CD4-positive, alpha-beta T cell treated with Interleukin-17A for 1 hour (primary cell): ENCODE measurements at regions not wholly inside any gene's neighbourhood (a gene's known extent, or its start where the extent isn't known, plus 50 kb on each side); places are given as distances from the start of the nearest gene placed in this dataset.
"Not testable (repeated sequence)": the region's sequence is repeated elsewhere in the genome, so short reads cannot be mapped to it uniquely, and the experiment has no call there.

Source experiments
- DNase-seq: peaks from one replicate; pipeline ENCODE4 v3.0.0-alpha.2; 2020

DNA sequence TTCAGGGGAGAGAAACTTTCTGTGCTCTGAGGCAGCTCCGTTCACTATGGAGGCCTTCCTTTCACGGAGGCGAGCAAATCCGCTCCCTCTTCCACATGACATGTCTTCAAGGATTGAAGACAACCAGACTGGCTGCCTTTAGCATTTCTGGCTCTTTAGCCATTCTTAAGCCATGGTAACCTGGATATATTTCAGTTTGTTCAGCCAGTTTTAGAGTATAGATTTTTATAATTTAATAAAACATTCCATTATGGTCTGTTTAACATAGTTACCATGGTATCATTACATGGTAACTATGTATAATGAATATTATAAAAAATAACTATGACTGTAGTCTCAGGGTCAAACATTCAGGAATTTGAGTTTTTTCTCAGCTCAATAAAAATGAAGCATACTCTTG, 54.2 kb upstream of the NFIA start:
- DNase-seq = no peak

DNA sequence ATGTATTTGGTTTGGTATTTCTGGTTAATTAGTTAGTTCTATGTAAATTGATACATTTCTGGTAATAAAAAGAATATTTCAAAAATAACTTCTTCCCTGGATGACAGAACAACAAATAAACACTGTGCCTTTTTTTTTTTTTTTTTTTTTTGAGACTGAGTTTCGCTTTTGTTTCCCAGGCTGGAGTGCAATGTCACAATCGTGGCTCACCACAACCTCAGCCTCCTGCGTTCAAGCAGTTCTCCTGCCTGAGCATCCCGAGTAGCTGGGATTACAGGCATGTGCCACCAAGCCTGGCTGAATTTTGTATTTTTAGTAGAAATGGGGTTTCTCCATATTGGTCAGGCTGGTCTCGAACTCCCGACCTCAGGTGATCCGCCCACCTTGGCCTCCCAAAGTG, 64.3 kb upstream of the NFIA start:
- not testable (repeated sequence) for DNase-seq

DNA sequence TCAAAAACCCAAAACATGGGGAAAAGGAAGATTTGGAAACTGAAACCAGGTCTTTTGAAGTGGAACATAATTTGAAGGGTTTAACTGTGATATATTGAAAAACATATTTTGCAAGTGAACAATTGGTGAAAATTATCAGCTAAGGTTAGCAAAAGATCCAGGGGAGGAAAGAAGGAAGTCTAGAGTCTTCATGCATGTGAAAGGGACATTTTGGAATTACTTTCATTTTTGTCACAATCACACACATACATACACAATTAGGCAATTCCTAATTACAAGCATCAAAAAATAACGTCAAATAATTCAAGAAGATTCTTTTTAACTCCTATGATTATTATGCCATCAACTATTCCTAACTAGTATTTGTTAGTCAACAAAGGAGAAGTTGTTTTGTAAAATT, 64.7 kb upstream of the NFIA start:
- DNase-seq = no peak

DNA sequence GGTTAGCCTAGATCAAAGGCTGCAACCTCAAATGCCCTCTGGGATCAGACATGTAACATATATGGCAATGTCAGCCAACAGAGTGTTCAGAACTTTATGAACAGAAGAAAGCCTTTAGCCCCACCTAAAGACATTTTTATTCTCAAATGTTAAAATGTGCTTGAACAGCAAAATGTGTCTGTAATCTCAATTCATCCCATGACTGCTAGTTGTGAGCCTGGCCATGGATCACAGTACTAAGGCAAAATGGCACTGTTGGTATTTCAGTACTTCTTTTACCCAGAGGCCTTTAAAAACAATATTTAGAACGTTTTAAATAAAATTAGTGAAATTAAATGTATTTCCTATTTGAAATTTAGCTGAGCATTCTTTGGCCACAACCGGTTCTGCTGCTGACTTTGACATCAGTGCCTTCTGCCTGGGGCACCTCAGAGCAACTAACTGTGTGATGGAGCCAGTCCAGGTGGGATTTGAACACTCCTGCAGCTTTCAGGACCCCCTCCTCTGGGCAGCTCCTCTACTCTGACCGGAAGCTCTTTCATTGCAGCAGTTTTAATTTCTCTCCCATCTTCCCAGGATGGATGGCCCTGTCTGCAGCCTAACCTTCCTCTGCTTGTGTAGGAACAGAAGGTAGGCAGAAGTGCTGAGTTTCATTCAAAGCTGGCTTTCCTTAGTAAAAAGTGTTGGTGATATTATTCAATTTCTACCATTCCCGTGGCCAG, 68.3 kb upstream of the NFIA start:
- no peak for DNase-seq

DNA sequence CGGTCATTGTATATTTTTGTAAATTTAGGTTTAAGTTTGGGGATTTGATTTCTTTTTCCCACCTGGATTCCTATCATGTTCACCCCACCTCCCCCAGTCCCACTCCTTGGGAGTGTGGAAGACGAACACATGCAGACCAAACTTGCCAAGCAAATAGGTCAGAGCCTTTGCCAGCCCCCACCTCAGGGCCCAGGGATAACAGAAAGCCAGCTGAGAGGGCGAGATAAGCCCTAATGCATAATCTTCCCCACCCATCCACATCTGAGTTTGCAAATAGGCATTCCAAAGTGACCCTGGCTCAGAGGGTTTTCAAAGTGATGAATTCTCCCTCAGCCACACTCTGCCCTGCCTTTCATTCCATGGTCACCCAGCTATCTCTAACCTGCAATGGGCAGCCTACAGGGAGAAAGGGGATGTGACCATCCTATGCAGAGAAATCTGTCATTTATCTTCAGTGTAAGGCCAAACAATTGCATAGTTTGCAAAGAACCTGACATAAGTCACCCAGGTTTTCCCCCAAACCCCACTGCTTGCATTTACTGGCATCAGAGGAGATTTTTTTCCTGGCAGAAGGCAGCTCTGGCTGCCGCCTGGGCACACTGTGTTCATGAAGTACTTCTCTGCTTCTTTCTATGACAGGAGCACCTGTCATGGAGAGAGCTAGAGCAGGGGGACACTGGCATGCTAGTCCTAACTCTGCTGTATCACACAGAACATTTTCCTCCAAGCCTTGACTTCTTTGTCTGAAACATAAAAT, 69.0 kb upstream of the NFIA start:
- no peak for DNase-seq

DNA sequence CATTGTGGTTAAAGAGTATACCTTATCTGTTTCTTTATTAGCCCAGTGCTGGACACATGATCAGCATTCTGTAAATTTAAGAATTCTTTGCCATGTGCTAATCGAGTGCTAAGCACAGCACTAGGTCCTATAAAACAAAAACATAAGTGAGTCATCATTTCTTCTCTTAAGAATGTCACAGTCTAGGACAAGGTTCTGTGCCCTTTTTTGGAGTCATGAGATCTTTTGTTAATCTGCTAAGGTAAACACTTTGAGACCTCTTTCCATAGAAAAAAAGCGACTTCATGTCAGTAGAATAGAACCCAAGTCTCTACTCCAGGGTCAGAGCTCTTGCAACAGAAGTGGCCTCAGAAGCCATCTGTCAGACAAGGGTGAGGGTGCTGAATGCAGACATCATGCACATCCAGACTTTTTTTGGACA, 70.0 kb upstream of the NFIA start:
- no peak for DNase-seq

DNA sequence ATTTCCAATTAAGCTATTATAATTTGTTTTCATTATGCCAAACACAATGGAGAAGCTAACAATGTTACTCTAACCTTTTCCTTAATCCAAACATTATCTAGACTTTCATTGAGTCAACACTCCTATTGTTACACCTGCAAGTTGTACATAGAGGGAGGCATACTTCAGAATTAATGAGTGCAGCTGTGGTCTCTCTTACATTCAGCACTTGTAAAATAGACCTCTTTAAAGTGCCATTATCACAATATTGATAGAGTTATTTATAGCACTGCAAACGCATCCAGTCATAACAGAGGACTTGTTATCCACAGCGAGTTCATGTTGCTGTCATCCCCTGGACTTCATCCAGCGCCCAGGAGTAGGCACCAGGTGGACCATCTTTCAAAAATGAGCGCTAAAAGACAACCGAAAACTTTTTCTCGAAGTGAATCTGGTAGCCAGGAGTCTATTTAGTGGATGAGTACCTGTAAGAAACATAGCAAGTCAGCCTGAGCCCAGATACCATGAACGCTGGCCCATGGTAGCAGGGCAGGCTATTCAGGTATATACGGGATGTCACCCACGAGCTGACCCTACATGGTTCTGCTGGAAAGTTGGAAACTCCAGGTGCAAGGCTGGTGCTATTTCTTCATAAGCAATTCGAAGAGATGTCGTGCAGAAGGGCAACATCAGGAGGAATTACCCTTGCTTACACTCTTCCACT, 70.6 kb upstream of the NFIA start:
- no peak for DNase-seq

DNA sequence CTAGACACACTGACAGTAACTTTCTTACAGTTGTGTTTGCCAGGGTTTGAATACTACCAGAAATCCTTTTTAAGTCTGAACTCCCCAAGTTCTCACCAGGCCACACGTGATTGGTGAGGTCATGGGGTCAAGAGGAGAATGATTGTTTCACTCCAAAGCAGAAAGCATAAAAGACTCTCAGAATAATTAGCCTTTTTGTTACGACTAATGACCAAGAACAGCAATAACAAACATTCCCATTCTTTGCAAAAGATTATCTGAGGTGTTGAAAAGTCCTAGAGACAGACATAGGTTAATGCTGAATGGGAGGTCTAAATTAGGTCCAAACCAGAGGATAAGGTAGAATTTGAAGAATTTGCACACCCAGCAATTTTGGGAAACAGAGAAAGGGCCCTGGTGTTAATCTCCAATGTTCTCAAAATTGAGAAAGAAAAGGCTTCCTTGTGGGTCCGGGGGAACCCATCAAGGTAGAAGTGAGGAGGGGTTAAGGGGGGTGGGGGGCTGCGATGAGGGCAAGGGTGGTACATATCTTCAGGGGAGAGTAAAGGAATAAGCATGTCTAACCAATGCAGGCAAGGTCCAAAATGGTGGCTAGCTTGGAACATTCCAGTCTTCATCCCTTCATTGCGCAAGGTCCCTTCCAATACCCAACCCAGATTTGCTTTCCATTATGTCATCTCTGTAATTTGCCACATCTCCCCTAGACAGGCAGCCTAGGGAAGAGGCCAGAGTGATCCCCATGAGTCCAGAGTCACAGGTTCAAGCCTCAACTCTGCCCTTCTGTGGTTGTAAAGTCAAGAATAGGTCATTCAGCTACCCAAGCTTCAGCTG, 74.6 kb upstream of the NFIA start:
- DNase-seq = no peak

DNA sequence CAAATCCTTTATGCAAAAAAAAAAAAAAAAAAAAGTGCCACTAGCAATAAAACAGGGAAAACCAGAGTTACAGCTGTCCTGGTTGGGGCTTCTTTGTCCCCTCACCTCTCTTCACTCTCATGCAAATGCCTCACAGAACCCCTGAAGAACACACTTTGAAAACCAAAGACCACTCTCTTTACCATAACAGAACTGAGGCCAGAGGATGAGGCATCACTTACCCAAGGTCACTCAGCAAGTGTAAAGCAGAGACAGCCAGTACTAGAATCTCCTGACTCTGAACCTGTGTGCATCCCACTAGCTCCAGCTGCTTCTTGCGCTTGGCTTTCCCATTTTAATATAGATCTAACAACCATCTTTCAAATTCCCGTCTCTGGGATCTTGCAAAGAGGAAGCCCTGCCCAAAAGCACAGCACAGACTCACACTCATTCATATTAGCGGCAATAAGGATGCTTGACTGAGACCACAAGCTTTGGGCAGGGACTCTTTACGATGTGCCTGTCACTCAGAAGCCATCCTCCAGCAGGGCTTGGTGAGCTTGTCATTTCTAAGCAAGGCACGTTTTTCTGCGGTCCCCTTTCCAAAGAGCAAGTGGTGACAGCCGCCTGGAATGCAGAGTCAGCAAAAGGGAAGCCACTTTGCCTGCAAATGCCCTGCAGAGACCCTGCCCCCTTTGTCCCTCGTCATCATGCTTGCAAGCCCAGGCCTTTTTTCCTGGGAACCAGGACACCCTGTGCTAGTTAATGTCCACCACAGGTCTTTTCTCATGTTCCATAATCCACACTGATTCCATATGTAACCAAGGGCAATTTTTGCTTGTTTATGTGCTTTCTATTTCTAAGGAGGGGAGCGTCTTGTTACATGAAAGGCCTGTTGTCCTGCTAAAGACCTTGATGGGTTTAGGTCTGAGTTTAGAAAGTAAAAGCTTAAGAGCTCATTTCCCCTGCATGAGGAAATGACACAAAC, 76.5 kb upstream of the NFIA start:
- DNase-seq = no peak

DNA sequence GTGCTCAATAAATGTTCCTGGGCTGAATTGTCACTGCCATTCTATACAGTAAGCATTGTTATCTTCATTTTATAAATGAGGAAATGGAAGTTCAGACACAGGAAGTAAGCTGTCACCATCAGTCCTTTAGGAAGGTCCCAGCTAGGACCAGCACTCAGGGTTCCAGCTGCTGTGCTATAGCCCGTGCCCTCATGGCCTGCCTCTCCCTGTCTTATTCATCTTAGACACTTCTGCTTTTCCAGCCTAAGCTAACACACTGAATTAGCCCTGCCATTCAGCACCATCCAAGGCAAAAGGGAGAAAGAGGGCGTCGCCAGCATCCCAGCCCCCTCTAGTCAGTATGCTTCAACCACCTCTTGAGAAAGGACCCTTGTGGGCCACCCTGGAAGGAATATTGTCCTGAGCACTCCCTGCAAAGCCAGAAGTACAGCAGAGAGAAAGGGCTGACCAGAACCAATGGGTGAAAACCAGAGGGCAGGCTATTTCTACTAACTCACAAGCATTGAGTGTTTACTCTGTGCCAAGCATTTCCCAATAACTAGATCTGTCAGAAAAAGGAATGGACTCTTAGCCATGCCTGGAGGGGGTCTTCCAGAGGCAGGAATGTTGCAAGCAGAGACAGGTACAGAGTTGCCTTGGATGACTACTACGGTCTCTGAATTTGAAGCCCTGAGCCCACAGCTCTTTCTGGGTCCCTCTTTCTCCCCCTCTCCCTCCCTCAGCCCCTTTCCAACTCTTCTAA, 77.9 kb upstream of the NFIA start:
- DNase-seq = no peak

DNA sequence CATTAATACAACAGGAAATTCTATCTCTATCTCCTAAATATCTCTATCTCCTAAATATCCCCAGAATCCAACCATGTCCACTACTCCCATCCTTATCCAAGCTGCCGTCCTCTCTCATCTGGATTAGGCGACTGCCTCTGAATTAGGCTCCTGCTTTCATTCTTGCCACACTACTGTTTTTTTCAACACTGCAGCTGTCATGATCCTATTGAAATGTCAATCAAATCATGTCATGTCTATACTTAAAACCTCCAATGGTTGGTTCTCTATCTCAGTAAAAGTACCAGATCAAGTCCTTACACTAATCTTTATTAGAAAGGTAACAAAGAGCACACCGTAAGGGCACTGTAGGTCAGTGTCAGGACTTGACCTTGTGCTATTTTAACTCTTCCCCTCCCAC, 82.0 kb upstream of the NFIA start:
- DNase-seq = no peak

DNA sequence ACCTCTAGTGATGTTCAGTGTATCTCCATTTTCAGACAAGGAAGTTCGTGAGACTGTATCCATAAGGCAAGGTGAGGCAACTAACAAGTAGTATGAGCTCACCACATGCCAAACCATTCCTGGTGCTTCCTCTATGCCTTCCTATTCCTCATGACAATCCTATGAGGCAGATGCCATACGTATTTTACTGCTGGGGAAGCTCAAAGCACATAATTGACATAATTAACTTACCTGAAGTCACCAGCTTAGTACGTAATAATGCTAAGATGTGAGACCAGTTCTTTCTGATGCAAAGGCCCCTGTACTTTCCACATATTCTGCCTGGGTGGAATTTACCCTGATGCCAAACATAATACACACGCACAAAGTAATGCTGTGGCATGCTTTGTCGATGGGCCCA, 83.6 kb upstream of the NFIA start:
- DNase-seq = no peak

DNA sequence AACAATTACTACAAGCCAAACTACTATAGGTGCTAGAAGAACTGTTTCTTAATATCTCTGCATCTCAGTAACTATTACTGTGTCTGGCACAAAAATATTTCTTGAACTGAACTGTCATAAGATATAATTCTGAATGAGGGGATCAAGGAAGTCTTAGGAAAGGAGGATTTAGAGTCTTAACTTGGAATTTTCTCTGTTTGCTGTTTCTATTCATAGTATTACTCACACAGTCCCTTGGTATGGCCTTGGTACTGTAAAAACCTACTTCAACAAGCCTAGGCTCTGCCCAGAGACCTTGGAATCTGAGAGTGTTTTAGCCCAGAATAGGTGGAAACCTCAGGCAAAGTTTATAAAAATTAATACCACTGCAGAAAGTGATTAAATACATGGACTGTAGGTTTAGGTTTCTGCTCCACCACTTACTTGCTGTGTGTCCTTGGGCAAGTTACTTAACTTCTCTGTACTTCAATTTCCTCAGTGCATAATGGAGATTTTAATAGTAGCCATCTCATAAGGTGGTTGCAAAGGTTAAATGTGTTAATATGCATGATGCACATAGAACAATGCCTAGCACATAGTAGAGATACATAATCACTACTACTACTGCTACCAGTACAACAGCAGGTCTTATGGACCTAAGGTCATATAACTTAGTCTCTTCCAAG, 87.4 kb upstream of the NFIA start:
- no peak for DNase-seq

DNA sequence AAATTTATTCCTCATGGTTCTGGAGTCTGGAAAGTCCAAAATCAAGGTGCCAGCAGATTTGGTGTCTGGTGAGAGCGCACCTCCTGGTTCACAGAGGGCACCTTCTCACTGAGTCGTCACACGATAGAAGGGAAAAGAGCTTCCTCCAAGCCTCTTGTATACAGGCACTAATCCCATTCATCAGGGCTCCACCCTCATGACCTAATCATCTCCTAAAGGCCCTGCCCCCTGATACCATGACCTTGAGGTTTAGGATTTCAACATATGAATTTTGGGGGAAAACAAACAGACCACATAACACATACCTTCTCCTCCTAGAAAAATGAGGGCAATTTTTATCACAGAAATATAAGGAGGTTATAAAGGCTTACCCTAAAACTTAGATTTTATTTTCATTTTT, 88.0 kb upstream of the NFIA start:
- DNase-seq = no peak

DNA sequence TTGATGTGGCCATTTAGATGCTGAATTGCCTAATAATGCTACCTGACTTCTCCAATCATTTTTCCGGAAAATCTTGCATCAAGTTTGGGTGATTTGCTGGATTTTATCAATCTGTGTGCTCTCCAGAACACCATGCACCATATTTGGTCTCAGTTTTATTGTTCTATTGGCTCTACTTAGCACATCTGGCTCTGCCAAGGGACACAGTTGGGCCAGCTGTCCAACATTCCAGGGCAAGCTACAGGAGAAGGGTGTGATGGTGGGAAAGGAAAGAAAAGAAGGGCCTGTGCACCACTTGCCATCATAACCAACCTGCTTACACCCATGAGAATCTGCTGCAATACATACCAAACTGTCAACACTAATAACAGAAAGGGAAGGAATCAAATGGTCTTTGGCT, 90.2 kb upstream of the NFIA start:
- DNase-seq = no peak

DNA sequence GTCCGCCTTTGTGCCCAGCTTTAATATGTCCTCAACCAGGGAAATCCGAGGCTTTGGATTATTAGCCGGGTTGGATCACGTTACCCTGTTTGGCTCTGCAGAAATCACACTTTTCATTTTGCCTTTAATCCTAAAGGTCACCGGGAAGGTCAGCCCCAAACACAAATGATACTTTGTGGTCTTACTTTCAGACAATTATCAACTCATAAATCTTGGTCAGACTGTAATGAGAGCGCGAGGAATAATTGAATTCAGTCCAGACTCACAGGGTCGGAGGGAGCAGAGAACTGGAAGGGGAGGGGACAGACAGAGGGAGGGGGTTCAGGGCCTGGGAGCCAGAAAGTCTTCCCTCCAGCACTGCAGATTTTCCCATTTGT, 91.7 kb upstream of the NFIA start:
- DNase-seq = no peak

DNA sequence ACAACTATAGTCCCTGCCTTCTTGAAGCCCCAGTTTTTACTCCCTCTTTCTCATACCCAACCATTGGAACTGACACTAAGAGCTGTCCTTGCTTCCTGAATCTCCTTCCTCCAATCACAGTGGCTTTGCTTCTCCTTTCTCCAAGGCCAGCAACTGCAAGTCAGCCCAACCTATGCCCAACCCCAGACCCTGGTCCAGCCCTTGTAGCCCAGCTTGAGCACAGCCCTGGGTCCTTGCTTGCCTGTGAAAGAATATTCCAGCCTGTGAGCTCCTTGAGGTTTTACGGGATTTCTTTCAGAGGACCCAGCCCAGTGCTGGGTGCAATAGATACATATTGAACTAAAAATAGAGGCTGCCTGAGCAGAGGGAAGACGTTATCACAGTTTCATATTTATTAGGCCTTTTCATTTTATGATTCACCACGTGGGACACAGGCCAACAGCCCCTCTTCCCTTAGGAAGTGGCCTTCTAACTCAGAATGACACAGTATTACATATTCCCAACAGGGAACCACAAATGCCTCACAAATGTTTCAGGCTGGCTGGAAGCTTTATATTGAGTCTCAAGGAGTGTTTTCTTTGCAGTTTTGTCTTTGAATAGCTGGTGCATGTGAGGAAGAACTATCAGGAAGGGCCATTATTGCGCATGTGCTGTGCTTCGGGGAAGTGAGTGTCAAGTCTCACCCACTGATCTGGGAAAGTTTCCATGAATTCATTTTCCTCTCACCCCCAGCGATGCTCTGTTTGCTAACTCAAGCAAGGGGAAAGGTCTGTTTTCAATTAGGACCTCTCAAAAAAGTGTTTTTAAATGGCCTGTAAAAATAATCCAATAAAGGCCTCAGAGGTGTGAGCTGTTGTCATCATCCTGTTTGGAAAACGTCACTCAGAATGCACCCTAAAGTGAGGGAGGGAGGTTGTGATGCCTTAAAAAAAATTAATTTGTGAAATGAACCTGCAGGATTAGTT, 92.3 kb upstream of the NFIA start:
- no peak for DNase-seq

DNA sequence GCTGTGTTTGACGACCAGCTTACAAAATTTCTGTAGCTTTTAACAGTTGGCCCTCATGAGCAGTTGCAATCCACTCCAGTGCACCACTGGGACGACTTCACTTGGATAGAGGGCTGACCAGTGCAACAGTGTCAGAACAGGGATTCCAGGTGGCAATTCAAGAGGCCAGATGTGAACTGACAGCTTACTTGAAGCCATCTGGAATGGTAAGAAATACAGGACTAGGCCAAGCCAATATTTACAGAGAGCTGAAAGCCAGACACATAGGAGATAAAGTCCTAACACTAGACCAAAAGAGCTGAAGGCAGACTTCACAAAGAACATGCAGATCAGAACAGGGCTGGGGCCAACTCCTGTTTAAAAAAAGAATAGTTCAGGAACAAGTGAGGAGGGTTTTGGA, 93.5 kb upstream of the NFIA start:
- DNase-seq = no peak

DNA sequence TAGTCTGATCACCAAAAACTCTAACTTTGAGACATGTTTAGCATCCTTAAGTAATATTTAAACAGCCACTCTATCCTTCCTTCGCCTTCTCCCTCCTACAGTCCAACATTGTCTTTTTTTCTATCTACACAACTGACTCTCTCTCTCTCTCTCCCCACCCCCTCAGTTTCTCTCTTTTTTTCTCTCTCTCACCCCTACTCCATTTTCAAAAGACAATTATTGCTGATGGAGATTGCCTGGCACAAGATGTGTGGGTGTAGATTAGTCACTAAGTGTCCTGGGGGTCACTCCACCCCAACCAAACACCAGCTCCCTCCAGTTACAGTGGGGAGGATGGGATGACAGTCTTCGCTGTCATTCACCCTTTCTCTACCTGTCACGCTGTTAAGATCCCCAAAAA, 94.5 kb upstream of the NFIA start:
- no peak for DNase-seq
